Spleen (tissue), 3 donors: ENCODE measurements at regions not wholly inside any gene's neighbourhood (a gene's known extent, or its start where the extent isn't known, plus 50 kb on each side); places are given as distances from the start of the nearest gene placed in this dataset.

Source experiments
- POLR2A ChIP-seq, 3 donors: fragments of 450-650 bp; IDR thresholded peaks; one replicate each; pipeline ENCODE4 v1.5.1; 2017; ENCODE audit warnings: antibody characterized with exemption in 3 of 3, mild to moderate bottlenecking in 1 of 3
- POLR2AphosphoS5 ChIP-seq, 3 donors: sonication (generic); formaldehyde crosslinking; IDR thresholded peaks; one replicate each; pipeline ENCODE4 v1.5.1; 2017; ENCODE audit warnings: antibody characterized with exemption in 3 of 3

DNA sequence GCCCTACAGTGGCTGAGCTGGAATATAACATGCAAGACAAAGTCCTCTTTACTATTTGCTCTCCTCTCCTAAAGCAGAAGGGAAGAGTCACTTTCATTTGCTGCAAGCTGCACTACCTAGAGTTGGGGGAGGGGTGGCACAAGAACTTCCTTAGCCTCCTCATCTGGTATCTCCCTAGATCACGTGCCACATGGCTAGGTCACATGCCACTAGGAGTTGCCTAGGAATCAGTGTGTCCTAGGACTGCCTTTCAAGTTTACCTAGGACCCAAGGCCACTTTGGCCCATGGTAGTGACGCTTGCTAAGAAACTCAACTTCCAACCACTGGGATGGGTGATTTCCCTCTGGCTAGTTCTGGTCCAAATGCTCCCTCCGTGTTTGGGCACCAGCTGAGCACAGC is 625.2 kb downstream of the DIAPH3 start:
- TF ChIP-seq POLR2A (IDR thresholded peaks at IDR 0.05) (no peak), POLR2AphosphoS5 (IDR thresholded peaks at IDR 0.05) (no peak)
